ENCODE measurements at regions not wholly inside any gene's neighbourhood (a gene's known extent, or its start where the extent isn't known, plus 50 kb on each side); places are given as distances from the start of the nearest gene placed in this dataset.
A peak's percentile ranks its signal among the peaks of the same experiment; 100 is the strongest.

DNA sequence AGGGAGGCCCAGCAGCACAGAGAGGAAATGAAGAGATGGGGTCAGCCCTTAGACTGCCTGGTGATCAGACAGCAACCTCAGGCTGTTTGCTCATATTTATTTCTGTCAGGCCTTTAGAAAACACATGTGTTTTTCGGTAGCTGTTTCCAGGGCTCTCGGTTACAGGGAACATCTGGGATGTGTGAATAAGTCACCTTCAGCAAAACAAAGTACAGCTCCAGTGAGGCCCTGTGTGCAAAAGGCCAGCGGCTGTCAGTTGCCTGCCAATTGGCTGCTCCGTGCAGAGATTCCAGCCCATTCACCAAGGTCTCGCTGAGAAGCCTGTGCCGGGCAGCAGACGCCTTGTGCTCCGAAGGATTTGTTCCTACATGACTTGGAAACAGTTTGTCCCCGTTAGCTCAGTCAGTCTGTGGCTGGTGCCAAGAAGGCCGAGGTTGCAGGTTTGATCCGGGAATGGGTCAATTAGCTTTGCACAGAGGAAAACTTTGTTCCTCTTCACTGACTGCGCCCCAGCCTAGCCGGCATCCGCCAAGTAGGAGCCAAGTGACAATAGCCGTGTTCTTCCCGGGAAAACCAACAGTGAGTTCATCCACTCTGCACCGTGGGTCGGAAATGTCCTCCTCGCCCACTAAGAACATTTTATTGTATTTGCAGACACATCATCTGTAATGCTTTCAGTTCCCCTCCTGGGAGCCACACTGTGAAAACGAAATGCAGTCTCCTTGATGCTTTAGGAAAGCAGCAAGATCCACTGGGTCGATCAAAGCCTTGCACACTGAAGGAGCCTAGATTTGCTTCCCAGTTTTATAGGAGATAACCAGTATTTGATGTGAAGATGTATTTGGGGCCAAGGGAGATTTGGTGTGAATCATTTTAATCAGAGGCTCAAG lies 315.4 kb upstream of the CDYL start:
- TF ChIP-seq, protein P1, sequence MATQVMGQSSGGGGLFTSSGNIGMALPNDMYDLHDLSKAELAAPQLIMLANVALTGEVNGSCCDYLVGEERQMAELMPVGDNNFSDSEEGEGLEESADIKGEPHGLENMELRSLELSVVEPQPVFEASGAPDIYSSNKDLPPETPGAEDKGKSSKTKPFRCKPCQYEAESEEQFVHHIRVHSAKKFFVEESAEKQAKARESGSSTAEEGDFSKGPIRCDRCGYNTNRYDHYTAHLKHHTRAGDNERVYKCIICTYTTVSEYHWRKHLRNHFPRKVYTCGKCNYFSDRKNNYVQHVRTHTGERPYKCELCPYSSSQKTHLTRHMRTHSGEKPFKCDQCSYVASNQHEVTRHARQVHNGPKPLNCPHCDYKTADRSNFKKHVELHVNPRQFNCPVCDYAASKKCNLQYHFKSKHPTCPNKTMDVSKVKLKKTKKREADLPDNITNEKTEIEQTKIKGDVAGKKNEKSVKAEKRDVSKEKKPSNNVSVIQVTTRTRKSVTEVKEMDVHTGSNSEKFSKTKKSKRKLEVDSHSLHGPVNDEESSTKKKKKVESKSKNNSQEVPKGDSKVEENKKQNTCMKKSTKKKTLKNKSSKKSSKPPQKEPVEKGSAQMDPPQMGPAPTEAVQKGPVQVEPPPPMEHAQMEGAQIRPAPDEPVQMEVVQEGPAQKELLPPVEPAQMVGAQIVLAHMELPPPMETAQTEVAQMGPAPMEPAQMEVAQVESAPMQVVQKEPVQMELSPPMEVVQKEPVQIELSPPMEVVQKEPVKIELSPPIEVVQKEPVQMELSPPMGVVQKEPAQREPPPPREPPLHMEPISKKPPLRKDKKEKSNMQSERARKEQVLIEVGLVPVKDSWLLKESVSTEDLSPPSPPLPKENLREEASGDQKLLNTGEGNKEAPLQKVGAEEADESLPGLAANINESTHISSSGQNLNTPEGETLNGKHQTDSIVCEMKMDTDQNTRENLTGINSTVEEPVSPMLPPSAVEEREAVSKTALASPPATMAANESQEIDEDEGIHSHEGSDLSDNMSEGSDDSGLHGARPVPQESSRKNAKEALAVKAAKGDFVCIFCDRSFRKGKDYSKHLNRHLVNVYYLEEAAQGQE (IDR thresholded peaks at IDR 0.05; ENCODE audit: insufficient read depth in 1 of 2, low read depth in 2 of 2, low read length in 2 of 2) = 0 out of 4 replicates have a peak, but pooled peaks of 1 of the 2 experiments have one; percentile 15
- no peak for TF ChIP-seq POLR2AphosphoS5 (IDR thresholded peaks at IDR 0.05; ENCODE audit: low read depth, low read length)
- TF ChIP-seq SIN3A (IDR thresholded peaks at IDR 0.05; ENCODE audit: borderline replicate concordance, insufficient read depth, low read length) = no peak
- no peak for TF ChIP-seq TAF1 (IDR thresholded peaks at IDR 0.05; ENCODE audit: borderline replicate concordance, insufficient read depth, low read length)
- no peak for TF ChIP-seq FOXP2 (optimal IDR thresholded peaks at IDR 0.05; ENCODE audit: borderline replicate concordance, extremely low read depth, extremely low read length, insufficient read depth)

Measured in PFSK-1 (cell line).